CD4-positive, alpha-beta T cell (primary cell): ENCODE measurements at regions not wholly inside any gene's neighbourhood (a gene's known extent, or its start where the extent isn't known, plus 50 kb on each side); places are given as distances from the start of the nearest gene placed in this dataset.

Experiments used
- ATAC-seq: fragments of 200-7000 bp; cut with Tn5 transposase; one replicate; pipeline ENCODE4 v1.10.0; 2022; ENCODE audit warnings: mild to moderate bottlenecking; ENCODE audit not compliant: poor library complexity
- CTCF ChIA-PET: fragments of 350-600 bp; sonication (Branson Sonifier 250); formaldehyde crosslinking; loops from one replicate; lab custom pipeline; 2021; ENCODE audit warnings: antibody characterized with exemption, inconsistent platforms; lab: Charles Lee
- POLR2A ChIA-PET: fragments of 350-600 bp; sonication (Branson Sonifier 250); formaldehyde crosslinking; loops from one replicate; lab custom pipeline; 2021; ENCODE audit warnings: antibody characterized with exemption, inconsistent platforms; lab: Charles Lee
- DNase-seq, 14 experiments: peaks; one replicate each; pipeline ENCODE4 v3.0.0-alpha.2; 2013 to 2020; ENCODE audit warnings: mixed read lengths in 2 of 14
- H3K27ac ChIP-seq, 2 donors: one replicate each; pipeline versions ENCODE4 v1.5.1 to v1.7.0; 2013; ENCODE audit warnings: low read length in 2 of 2, low read depth in 1 of 2, mild to moderate bottlenecking in 1 of 2
- H3K27me3 ChIP-seq, 2 experiments: 1 replicate in 1 of 2; 2 replicates in 1 of 2; pipeline versions ENCODE4 v1.6.1 to v1.7.0; 2013; ENCODE audit warnings: low read length in 2 of 2, control low read depth in 1 of 2, mild to moderate bottlenecking in 1 of 2, moderate library complexity in 1 of 2; ENCODE audit not compliant: insufficient read depth in 2 of 2, control insufficient read depth in 1 of 2
- H3K36me3 ChIP-seq: one replicate; pipeline ENCODE4 v1.6.1; 2013; ENCODE audit warnings: low read length, control low read depth; ENCODE audit not compliant: insufficient read depth
- H3K4me1 ChIP-seq: one replicate; pipeline ENCODE4 v1.6.1; 2013; ENCODE audit warnings: low read length, control low read depth; ENCODE audit not compliant: insufficient read depth
- H3K4me3 ChIP-seq: one replicate; pipeline ENCODE4 v1.5.1; 2013; ENCODE audit warnings: mild to moderate bottlenecking, low read length, moderate library complexity
- H3K9me3 ChIP-seq, 2 experiments: 1 replicate in 1 of 2; 2 replicates in 1 of 2; pipeline versions ENCODE4 v1.6.1 to v1.7.0; 2013; ENCODE audit warnings: low read length in 2 of 2, mild to moderate bottlenecking in 2 of 2, control low read depth in 1 of 2, moderate library complexity in 1 of 2; ENCODE audit not compliant: control insufficient read depth in 1 of 2, insufficient read depth in 1 of 2
- H3K27ac Mint-ChIP-seq: one replicate; pipeline ENCODE4 v1.8.0; 2020; ENCODE audit warnings: mixed read lengths
- H3K27me3 Mint-ChIP-seq: one replicate; pipeline ENCODE4 v1.8.0; 2021; ENCODE audit warnings: mixed read lengths
- H3K36me3 Mint-ChIP-seq: one replicate; pipeline ENCODE4 v1.8.0; 2021; ENCODE audit warnings: low read depth, mixed read lengths
- H3K4me1 Mint-ChIP-seq: one replicate; pipeline ENCODE4 v1.8.0; 2021; ENCODE audit warnings: low read depth, mixed read lengths
- H3K4me3 Mint-ChIP-seq: one replicate; pipeline ENCODE4 v1.8.0; 2020; ENCODE audit warnings: mild to moderate bottlenecking, mixed read lengths
- H3K9me3 Mint-ChIP-seq: one replicate; pipeline ENCODE4 v1.8.0; 2020; ENCODE audit warnings: mixed read lengths
- intact Hi-C, 2 experiments: fragments of 100-400 bp; cut with DNase I in 1 of 2; cut with micrococcal nuclease in 1 of 2; formaldehyde crosslinking; loops; one replicate each; pipeline versions ENCODE4 v1.15.1 to v1.9.0; 2023 to 2025; cut with DNase I, micrococcal nuclease
- TF ChIP-seq, protein P1 (sequence below): fragments of 200-600 bp; IDR thresholded peaks from one replicate; pipeline ENCODE4 v1.8.0; 2022; ENCODE audit warnings: antibody characterized with exemption, mild to moderate bottlenecking

DNA sequence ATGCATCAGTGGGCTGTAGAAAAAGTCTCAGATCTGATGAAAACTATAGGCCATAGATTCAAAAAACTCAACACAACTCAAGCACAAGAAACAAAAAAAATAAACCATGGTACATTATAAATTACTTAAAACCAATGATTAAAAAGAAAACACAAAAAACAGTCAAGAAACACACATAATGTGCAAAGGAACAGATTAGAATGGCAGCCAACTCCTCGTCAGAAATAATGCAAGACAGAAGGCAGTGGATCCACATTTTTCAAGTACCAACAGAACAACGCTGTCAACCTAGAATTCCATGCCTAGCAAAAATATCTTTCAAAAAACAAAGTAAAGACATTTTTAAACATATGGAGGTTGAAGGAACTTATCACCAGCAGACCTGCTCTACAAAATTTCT lies 69.7 kb downstream of the PSMB1 start:
- no peak overlapping the region for H3K4me3 Mint-ChIP-seq
- no peaks in the 10 kb centered on the region for H3K9me3 Mint-ChIP-seq
- no peaks in the 10 kb centered on the region for H3K4me1 ChIP-seq
- H3K27me3 ChIP-seq: peaks cover 0 to 7% of the 10 kb centered on the region in 2 experiments
- no peak overlapping the region for H3K27ac ChIP-seq
- H3K36me3 ChIP-seq: no peaks in the 10 kb centered on the region
- ChIA-PET POLR2A (no interaction called here), CTCF (no interaction called here)
- TF ChIP-seq, protein P1, sequence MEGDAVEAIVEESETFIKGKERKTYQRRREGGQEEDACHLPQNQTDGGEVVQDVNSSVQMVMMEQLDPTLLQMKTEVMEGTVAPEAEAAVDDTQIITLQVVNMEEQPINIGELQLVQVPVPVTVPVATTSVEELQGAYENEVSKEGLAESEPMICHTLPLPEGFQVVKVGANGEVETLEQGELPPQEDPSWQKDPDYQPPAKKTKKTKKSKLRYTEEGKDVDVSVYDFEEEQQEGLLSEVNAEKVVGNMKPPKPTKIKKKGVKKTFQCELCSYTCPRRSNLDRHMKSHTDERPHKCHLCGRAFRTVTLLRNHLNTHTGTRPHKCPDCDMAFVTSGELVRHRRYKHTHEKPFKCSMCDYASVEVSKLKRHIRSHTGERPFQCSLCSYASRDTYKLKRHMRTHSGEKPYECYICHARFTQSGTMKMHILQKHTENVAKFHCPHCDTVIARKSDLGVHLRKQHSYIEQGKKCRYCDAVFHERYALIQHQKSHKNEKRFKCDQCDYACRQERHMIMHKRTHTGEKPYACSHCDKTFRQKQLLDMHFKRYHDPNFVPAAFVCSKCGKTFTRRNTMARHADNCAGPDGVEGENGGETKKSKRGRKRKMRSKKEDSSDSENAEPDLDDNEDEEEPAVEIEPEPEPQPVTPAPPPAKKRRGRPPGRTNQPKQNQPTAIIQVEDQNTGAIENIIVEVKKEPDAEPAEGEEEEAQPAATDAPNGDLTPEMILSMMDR: no peak
- intact Hi-C loops: no loop called here
- H3K4me3 ChIP-seq: no peak overlapping the region
- ATAC-seq (no peak), DNase-seq (no peak)
- peaks cover 17% of the 10 kb centered on the region for H3K27me3 Mint-ChIP-seq
- H3K36me3 Mint-ChIP-seq: no peaks in the 10 kb centered on the region
- no peaks in the 10 kb centered on the region for H3K4me1 Mint-ChIP-seq
- no peak overlapping the region for H3K27ac Mint-ChIP-seq
- H3K9me3 ChIP-seq: peaks cover 0 to 4% of the 10 kb centered on the region in 2 experiments

DNA sequence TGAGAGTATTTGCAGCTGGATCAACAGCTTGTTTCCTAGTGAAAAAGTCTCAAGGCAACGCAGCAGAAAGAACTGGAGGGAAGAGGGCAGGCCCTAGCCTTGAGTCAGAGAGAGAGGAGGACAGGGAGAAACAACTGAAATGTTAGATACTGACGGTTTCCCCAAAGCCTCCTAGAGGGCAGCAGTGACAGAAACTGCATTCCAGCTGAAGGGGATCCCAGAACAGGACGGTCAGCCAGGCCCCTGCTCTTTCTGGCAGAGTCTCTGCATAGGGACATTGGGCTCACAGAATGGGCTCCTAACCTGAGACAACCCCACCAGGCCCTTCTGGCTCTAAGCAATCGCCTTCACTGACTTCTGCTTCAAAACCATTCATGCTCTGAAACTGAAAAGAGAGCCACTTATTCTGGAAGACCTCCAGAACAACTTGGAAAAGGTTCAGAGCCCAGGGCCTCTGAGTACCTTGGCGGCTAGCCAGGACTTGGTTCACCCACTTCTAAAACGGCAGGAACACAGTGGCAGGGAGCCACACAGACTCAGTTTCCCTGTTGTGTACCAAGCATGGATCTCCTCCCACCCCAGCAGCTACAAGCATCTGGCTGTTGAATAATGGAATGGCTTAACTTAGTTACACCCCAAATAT lies 72.9 kb downstream of the PSMB1 start:
- intact Hi-C loops: no loop called here
- Histone ChIP-seq H3K27me3 (peaks cover under 1 to 7% of the 10 kb centered on the region in 2 experiments), H3K4me1 (no peaks in the 10 kb centered on the region), H3K9me3 (peaks cover 0 to 4% of the 10 kb centered on the region in 2 experiments), H3K36me3 (no peaks in the 10 kb centered on the region), H3K4me3 (no peak overlapping the region), H3K27ac (no peak overlapping the region)
- no peak overlapping the region for H3K27ac Mint-ChIP-seq
- DNase-seq (no peak), ATAC-seq (no peak)
- no peak overlapping the region for H3K4me3 Mint-ChIP-seq
- H3K9me3 Mint-ChIP-seq: no peaks in the 10 kb centered on the region
- POLR2A ChIA-PET: no interaction called here
- H3K36me3 Mint-ChIP-seq: no peaks in the 10 kb centered on the region
- H3K4me1 Mint-ChIP-seq: no peaks in the 10 kb centered on the region
- peaks cover 23% of the 10 kb centered on the region for H3K27me3 Mint-ChIP-seq
- TF ChIP-seq, protein P1: no peak
- CTCF ChIA-PET: no interaction called here

DNA sequence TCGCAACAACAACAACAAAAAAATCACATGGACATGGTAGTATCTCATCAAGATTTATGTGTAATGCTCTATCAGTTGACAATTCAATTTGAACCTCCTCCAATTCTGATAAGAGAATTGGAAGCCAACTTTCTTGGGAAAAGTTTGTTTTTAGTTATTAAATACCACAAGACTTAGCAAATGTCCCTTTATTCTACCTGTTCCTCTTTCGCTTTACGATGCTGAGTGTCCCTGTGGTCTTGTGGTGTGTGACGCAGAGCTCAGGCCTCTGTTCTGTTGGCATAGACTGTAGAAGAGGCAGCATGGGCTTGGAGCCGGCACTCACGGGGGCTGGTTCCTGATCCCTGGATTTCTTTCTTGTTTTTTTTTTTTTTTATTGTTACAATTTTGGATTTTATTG lies 76.7 kb downstream of the PSMB1 start:
- Histone ChIP-seq H3K4me3 (no peak overlapping the region), H3K27me3 (peaks cover 4 to 7% of the 10 kb centered on the region in 2 experiments), H3K36me3 (no peaks in the 10 kb centered on the region), H3K27ac (no peak overlapping the region), H3K9me3 (no peaks in the 10 kb centered on the region), H3K4me1 (no peaks in the 10 kb centered on the region)
- no peak for ATAC-seq
- Mint-ChIP-seq H3K9me3 (no peaks in the 10 kb centered on the region), H3K4me3 (no peak overlapping the region), H3K27ac (no peak overlapping the region), H3K36me3 (no peaks in the 10 kb centered on the region), H3K27me3 (peaks cover 17% of the 10 kb centered on the region), H3K4me1 (no peaks in the 10 kb centered on the region)
- ChIA-PET CTCF (no interaction called here), POLR2A (no interaction called here)
- intact Hi-C loops: no loop called here
- TF ChIP-seq, protein P1: no peak
- peak in 2 of 14 experiments; percentile 35 to 49 for DNase-seq
